ENCODE measurements at regions not wholly inside any gene's neighbourhood (a gene's known extent, or its start where the extent isn't known, plus 50 kb on each side); places are given as distances from the start of the nearest gene placed in this dataset.

- no peak overlapping the region for H2AFZ ChIP-seq (ENCODE audit: low read length)
- H3K4me2 ChIP-seq (ENCODE audit: extremely low read depth, insufficient read depth, low read length) = no peak overlapping the region
- H3K4me3 ChIP-seq (replicated peaks in 1 of 4; ENCODE audit: control extremely low read depth in 1 of 4, insufficient read depth in 1 of 4, low read depth in 3 of 4, low read length in 4 of 4) = no peak overlapping the region
- no peaks in the 10 kb centered on the region for H4K20me1 ChIP-seq (ENCODE audit: control insufficient read depth, extremely low read depth, insufficient read depth, low read length)
- DNase-seq (ENCODE audit: low read depth in 2 of 2) = no peak
- TF ChIP-seq EZH2 (IDR thresholded peaks at IDR 0.05; ENCODE audit: low read length, missing control alignments) (no peak), CTCF (conservative IDR thresholded peaks at IDR 0.05 in 1 of 2, IDR thresholded peaks at IDR 0.05 in 1 of 2; ENCODE audit: low read depth in 1 of 2, low read length in 2 of 2) (no peak)
- H3K79me2 ChIP-seq (ENCODE audit: control insufficient read depth, insufficient read depth, low read length) = no peaks in the 10 kb centered on the region
- H3K9me3 ChIP-seq (ENCODE audit: control insufficient read depth, insufficient read depth, low read depth, low read length) = no peaks in the 10 kb centered on the region
- H3K9ac ChIP-seq (ENCODE audit: insufficient read depth, low read length) = no peak overlapping the region
- H3K27ac ChIP-seq (ENCODE audit: insufficient read depth, low read length) = no peak overlapping the region
- no peaks in the 10 kb centered on the region for H3K27me3 ChIP-seq (ENCODE audit: control insufficient read depth, insufficient read depth, low read length)
- no peaks in the 10 kb centered on the region for H3K4me1 ChIP-seq (ENCODE audit: control insufficient read depth, extremely low read depth, insufficient read depth, low read length)
- no peaks in the 10 kb centered on the region for H3K36me3 ChIP-seq (ENCODE audit: control insufficient read depth, insufficient read depth, low read length)
Observed at GRCh38 chr2:239703834-239704233, 303.0 kb upstream of the HDAC4 start.

- DNase-seq (ENCODE audit: low read depth in 2 of 2) = no peak
- no peak overlapping the region for H3K27ac ChIP-seq (ENCODE audit: insufficient read depth, low read length)
- no peaks in the 10 kb centered on the region for H3K9me3 ChIP-seq (ENCODE audit: control insufficient read depth, insufficient read depth, low read depth, low read length)
- H3K4me1 ChIP-seq (ENCODE audit: control insufficient read depth, extremely low read depth, insufficient read depth, low read length) = no peaks in the 10 kb centered on the region
- TF ChIP-seq EZH2 (IDR thresholded peaks at IDR 0.05; ENCODE audit: low read length, missing control alignments) = no peak
- no peak for TF ChIP-seq CTCF (conservative IDR thresholded peaks at IDR 0.05 in 1 of 2, IDR thresholded peaks at IDR 0.05 in 1 of 2; ENCODE audit: low read depth in 1 of 2, low read length in 2 of 2)
- no peak overlapping the region for H3K4me2 ChIP-seq (ENCODE audit: extremely low read depth, insufficient read depth, low read length)
- H3K27me3 ChIP-seq (ENCODE audit: control insufficient read depth, insufficient read depth, low read length) = no peaks in the 10 kb centered on the region
- H3K9ac ChIP-seq (ENCODE audit: insufficient read depth, low read length) = no peak overlapping the region
- no peaks in the 10 kb centered on the region for H3K36me3 ChIP-seq (ENCODE audit: control insufficient read depth, insufficient read depth, low read length)
- H3K4me3 ChIP-seq (replicated peaks in 1 of 4; ENCODE audit: control extremely low read depth in 1 of 4, insufficient read depth in 1 of 4, low read depth in 3 of 4, low read length in 4 of 4) = no peak overlapping the region
- no peaks in the 10 kb centered on the region for H3K79me2 ChIP-seq (ENCODE audit: control insufficient read depth, insufficient read depth, low read length)
- no peak overlapping the region for H2AFZ ChIP-seq (ENCODE audit: low read length)
- H4K20me1 ChIP-seq (ENCODE audit: control insufficient read depth, extremely low read depth, insufficient read depth, low read length) = no peaks in the 10 kb centered on the region
Observed at GRCh38 chr2:239700686-239701345, 300.0 kb upstream of the HDAC4 start.

DNA sequence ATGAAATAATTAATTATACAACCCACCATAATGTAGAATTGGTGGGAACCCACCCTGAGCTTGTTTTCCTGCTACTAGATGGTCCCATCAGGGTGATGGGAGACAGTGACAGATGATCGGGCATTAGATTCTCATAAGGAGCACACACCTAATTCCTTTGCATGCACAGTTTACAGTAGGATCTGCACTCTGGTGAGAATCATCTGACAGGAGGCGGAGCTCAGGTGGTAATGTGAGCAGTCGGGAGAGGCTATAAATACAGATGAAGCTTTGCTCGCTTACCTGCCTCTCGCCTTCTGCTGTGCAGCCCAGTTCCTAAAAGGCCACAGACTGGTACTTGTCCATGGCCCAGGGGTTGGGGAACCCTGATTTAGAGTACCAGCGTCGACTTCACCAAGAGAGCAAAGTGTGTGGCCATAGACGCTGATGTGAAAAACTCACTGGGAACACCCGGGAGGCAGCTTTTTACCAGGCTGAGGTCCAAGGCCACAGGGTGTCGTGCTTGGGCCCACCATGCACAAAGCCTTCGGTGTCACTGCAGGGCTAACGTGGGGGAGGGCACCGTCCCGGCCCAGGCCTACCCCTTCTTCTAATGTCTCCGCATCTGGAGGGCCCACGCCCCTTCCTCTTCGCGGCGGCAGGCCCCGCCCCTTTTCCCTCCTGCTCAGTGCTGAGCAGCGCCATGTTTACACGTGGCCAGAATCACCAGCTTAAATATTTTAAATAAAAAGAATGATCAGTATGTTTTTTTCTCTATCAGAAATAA is 296.8 kb upstream of the HDAC4 start:
- no peaks in the 10 kb centered on the region for H3K9me3 ChIP-seq (ENCODE audit: control insufficient read depth, insufficient read depth, low read depth, low read length)
- H3K4me2 ChIP-seq (ENCODE audit: extremely low read depth, insufficient read depth, low read length) = no peak overlapping the region
- H3K36me3 ChIP-seq (ENCODE audit: control insufficient read depth, insufficient read depth, low read length) = no peaks in the 10 kb centered on the region
- H3K4me1 ChIP-seq (ENCODE audit: control insufficient read depth, extremely low read depth, insufficient read depth, low read length) = no peaks in the 10 kb centered on the region
- DNase-seq (ENCODE audit: low read depth in 2 of 2) = no peak
- no peaks in the 10 kb centered on the region for H3K79me2 ChIP-seq (ENCODE audit: control insufficient read depth, insufficient read depth, low read length)
- no peak overlapping the region for H3K9ac ChIP-seq (ENCODE audit: insufficient read depth, low read length)
- no peak for TF ChIP-seq CTCF (conservative IDR thresholded peaks at IDR 0.05 in 1 of 2, IDR thresholded peaks at IDR 0.05 in 1 of 2; ENCODE audit: low read depth in 1 of 2, low read length in 2 of 2)
- TF ChIP-seq EZH2 (IDR thresholded peaks at IDR 0.05; ENCODE audit: low read length, missing control alignments) = no peak
- H3K27ac ChIP-seq (ENCODE audit: insufficient read depth, low read length) = no peak overlapping the region
- H3K27me3 ChIP-seq (ENCODE audit: control insufficient read depth, insufficient read depth, low read length) = no peaks in the 10 kb centered on the region
- H2AFZ ChIP-seq (ENCODE audit: low read length) = no peak overlapping the region
- no peak overlapping the region for H3K4me3 ChIP-seq (replicated peaks in 1 of 4; ENCODE audit: control extremely low read depth in 1 of 4, insufficient read depth in 1 of 4, low read depth in 3 of 4, low read length in 4 of 4)
- H4K20me1 ChIP-seq (ENCODE audit: control insufficient read depth, extremely low read depth, insufficient read depth, low read length) = no peaks in the 10 kb centered on the region
